ENCODE measurements at regions not wholly inside any gene's neighbourhood (a gene's known extent, or its start where the extent isn't known, plus 50 kb on each side); places are given as distances from the start of the nearest gene placed in this dataset.

GRCh38 chr12:58596381-58596780 lies 323.9 kb downstream of the LRIG3 start:
- Mint-ChIP-seq H3K4me3 (no peak overlapping the region), H3K4me1 (ENCODE audit: low read depth) (no peaks in the 10 kb centered on the region), H3K27ac (no peak overlapping the region), H3K36me3 (ENCODE audit: low read depth) (no peaks in the 10 kb centered on the region), H3K9me3 (no peaks in the 10 kb centered on the region), H3K27me3 (no peaks in the 10 kb centered on the region)
- intact Hi-C loops (cut with DNase I, micrococcal nuclease): no loop called here
- no peak for DNase-seq
- no peak for TF ChIP-seq CTCF (IDR thresholded peaks at IDR 0.05)
- no peak for ATAC-seq (ENCODE audit: poor library complexity)
- Histone ChIP-seq H3K27me3 (ENCODE audit: control insufficient read depth in 1 of 2, insufficient read depth in 2 of 2, low read length in 2 of 2) (no peaks in the 10 kb centered on the region), H3K36me3 (ENCODE audit: insufficient read depth, low read length) (no peaks in the 10 kb centered on the region), H3K4me3 (ENCODE audit: low read length) (no peak overlapping the region), H3K27ac (ENCODE audit: low read depth in 1 of 2, low read length in 2 of 2) (no peak overlapping the region), H3K9me3 (ENCODE audit: control insufficient read depth in 1 of 2, insufficient read depth in 1 of 2, low read length in 2 of 2) (no peaks in the 10 kb centered on the region), H3K4me1 (ENCODE audit: insufficient read depth, low read length) (no peaks in the 10 kb centered on the region)
- ChIA-PET CTCF (no interaction called here), POLR2A (no interaction called here)

- intact Hi-C loops (cut with DNase I, micrococcal nuclease): no loop called here
Measured at GRCh38 chr12:58601529-58601928, 318.8 kb downstream of the LRIG3 start.

GRCh38 chr12:58602179-58602578 lies 318.1 kb downstream of the LRIG3 start:
- no peak for ATAC-seq (ENCODE audit: poor library complexity)
- intact Hi-C loops (cut with DNase I, micrococcal nuclease): no loop called here
- H3K9me3 ChIP-seq (ENCODE audit: control insufficient read depth in 1 of 2, insufficient read depth in 1 of 2, low read length in 2 of 2): no peaks in the 10 kb centered on the region
- ChIA-PET CTCF (no interaction called here), POLR2A (no interaction called here)
- H3K27me3 ChIP-seq (ENCODE audit: control insufficient read depth in 1 of 2, insufficient read depth in 2 of 2, low read length in 2 of 2): no peaks in the 10 kb centered on the region
- Mint-ChIP-seq H3K9me3 (peaks cover 2% of the 10 kb centered on the region), H3K36me3 (ENCODE audit: low read depth) (no peaks in the 10 kb centered on the region), H3K27ac (no peak overlapping the region), H3K4me3 (no peak overlapping the region), H3K4me1 (ENCODE audit: low read depth) (no peaks in the 10 kb centered on the region), H3K27me3 (no peaks in the 10 kb centered on the region)
- no peak overlapping the region for H3K4me3 ChIP-seq (ENCODE audit: low read length)
- no peak for DNase-seq
- TF ChIP-seq CTCF (IDR thresholded peaks at IDR 0.05): no peak
- H3K36me3 ChIP-seq (ENCODE audit: insufficient read depth, low read length): no peaks in the 10 kb centered on the region
- H3K27ac ChIP-seq (ENCODE audit: low read depth in 1 of 2, low read length in 2 of 2): no peak overlapping the region
- H3K4me1 ChIP-seq (ENCODE audit: insufficient read depth, low read length): no peaks in the 10 kb centered on the region

More at GRCh38 chr12:58601529-58601928, 318.8 kb downstream of the LRIG3 start:
- CTCF ChIA-PET: no interaction called here
- Histone ChIP-seq H3K27ac (ENCODE audit: low read depth in 1 of 2, low read length in 2 of 2) (no peak overlapping the region), H3K27me3 (ENCODE audit: control insufficient read depth in 1 of 2, insufficient read depth in 2 of 2, low read length in 2 of 2) (no peaks in the 10 kb centered on the region), H3K36me3 (ENCODE audit: insufficient read depth, low read length) (no peaks in the 10 kb centered on the region), H3K9me3 (ENCODE audit: control insufficient read depth in 1 of 2, insufficient read depth in 1 of 2, low read length in 2 of 2) (no peaks in the 10 kb centered on the region), H3K4me3 (ENCODE audit: low read length) (no peak overlapping the region), H3K4me1 (ENCODE audit: insufficient read depth, low read length) (no peaks in the 10 kb centered on the region)
- no peak overlapping the region for H3K27ac Mint-ChIP-seq
- no peaks in the 10 kb centered on the region for H3K4me1 Mint-ChIP-seq (ENCODE audit: low read depth)
- H3K9me3 Mint-ChIP-seq: no peaks in the 10 kb centered on the region
- H3K27me3 Mint-ChIP-seq: no peaks in the 10 kb centered on the region
- no peaks in the 10 kb centered on the region for H3K36me3 Mint-ChIP-seq (ENCODE audit: low read depth)
- ATAC-seq (ENCODE audit: poor library complexity) (no peak), DNase-seq (no peak)
- no peak for TF ChIP-seq CTCF (IDR thresholded peaks at IDR 0.05)
- POLR2A ChIA-PET: no interaction called here
- H3K4me3 Mint-ChIP-seq: no peak overlapping the region
